B cell (primary cell): ENCODE measurements at regions not wholly inside any gene's neighbourhood (a gene's known extent, or its start where the extent isn't known, plus 50 kb on each side); places are given as distances from the start of the nearest gene placed in this dataset.

Source experiments
- ATAC-seq: fragments of 200-7000 bp; cut with Tn5 transposase; one replicate; pipeline ENCODE4 v1.10.0; 2021; ENCODE audit warnings: low read depth, mild to moderate bottlenecking, moderate number of reproducible peaks, moderate library complexity
- CTCF ChIA-PET: fragments of 350-600 bp; sonication (Branson Sonifier 250); formaldehyde crosslinking; loops from one replicate; lab custom pipeline; 2021; ENCODE audit warnings: antibody characterized with exemption, inconsistent platforms; lab: Charles Lee
- POLR2A ChIA-PET: fragments of 350-600 bp; sonication (Branson Sonifier 250); formaldehyde crosslinking; loops from one replicate; lab custom pipeline; 2021; ENCODE audit warnings: antibody characterized with exemption; lab: Charles Lee
- DNase-seq: peaks from one replicate; pipeline ENCODE4 v3.0.0; 2013
- H2AFZ ChIP-seq: 2 replicates; pipeline ENCODE4 v1.6.1; 2012; ENCODE audit warnings: mild to moderate bottlenecking, low read depth, low read length; ENCODE audit not compliant: insufficient read depth, poor library complexity, severe bottlenecking
- H3K27ac ChIP-seq, 2 donors: 1 replicate in 1 of 2; 2 replicates in 1 of 2; pipeline ENCODE4 v1.5.1; 2012 to 2013; ENCODE audit warnings: low read length in 2 of 2, mild to moderate bottlenecking in 2 of 2, moderate library complexity in 1 of 2
- H3K27me3 ChIP-seq, 4 experiments: fragments of 200-600 bp in 1 of 4; sonication (generic) in 1 of 4; replicated peaks in 1 of 4; 1 replicate in 2 of 4; 2 replicates in 2 of 4; pipeline versions ENCODE4 v1.6.1 to v1.7.0; 2013 to 2016; ENCODE audit warnings: low read length in 3 of 4, mild to moderate bottlenecking in 2 of 4, mixed read lengths in 1 of 4, moderate library complexity in 1 of 4; ENCODE audit not compliant: insufficient read depth in 4 of 4, control insufficient read depth in 3 of 4; ENCODE audit errors: control extremely low read depth in 1 of 4
- H3K36me3 ChIP-seq, 2 experiments: replicated peaks in 1 of 2; 1 replicate in 1 of 2; 2 replicates in 1 of 2; pipeline versions ENCODE4 v1.6.1 to v1.7.1; 2013; ENCODE audit warnings: low read length in 1 of 2; ENCODE audit not compliant: insufficient read depth in 2 of 2, control insufficient read depth in 1 of 2; ENCODE audit errors: control extremely low read depth in 1 of 2, extremely low read depth in 1 of 2
- H3K4me1 ChIP-seq, 2 donors: fragments of 200-600 bp in 1 of 2; sonication (generic) in 1 of 2; 1 replicate in 1 of 2; 2 replicates in 1 of 2; pipeline versions ENCODE4 v1.5.1 to v1.6.1; 2013 to 2017; ENCODE audit warnings: low read length in 2 of 2; ENCODE audit not compliant: control insufficient read depth in 2 of 2, insufficient read depth in 2 of 2
- H3K4me2 ChIP-seq: replicated peaks from 2 replicates; pipeline ENCODE3; 2012; ENCODE audit warnings: mild to moderate bottlenecking, low read depth, low read length; ENCODE audit not compliant: poor library complexity, severe bottlenecking
- H3K4me3 ChIP-seq, 5 experiments: fragments of 200-600 bp in 1 of 5; sonication (generic) in 1 of 5; 1 replicate in 3 of 5; 2 replicates in 2 of 5; pipeline versions ENCODE4 v1.5.1 to v1.7.0; 2011 to 2016; ENCODE audit warnings: low read length in 4 of 5, mild to moderate bottlenecking in 4 of 5, low read depth in 2 of 5, control low read depth in 1 of 5, moderate library complexity in 1 of 5; ENCODE audit not compliant: insufficient read depth in 1 of 5; ENCODE audit errors: control extremely low read depth in 1 of 5, extremely low read depth in 1 of 5
- H3K79me2 ChIP-seq: fragments of 200-600 bp; sonication (generic); one replicate; pipeline ENCODE4 v1.6.0; 2016; ENCODE audit warnings: low read length; ENCODE audit not compliant: control insufficient read depth, insufficient read depth
- H3K9ac ChIP-seq: fragments of 200-600 bp; sonication (generic); 2 replicates; pipeline ENCODE4 v1.6.1; 2017; ENCODE audit warnings: mild to moderate bottlenecking, low read length, moderate library complexity
- H3K9me3 ChIP-seq, 3 donors: one replicate each; pipeline versions ENCODE4 v1.6.1 to v1.7.1; 2013; ENCODE audit warnings: low read length in 2 of 3; ENCODE audit not compliant: control insufficient read depth in 2 of 3, insufficient read depth in 1 of 3; ENCODE audit errors: control extremely low read depth in 1 of 3
- H4K20me1 ChIP-seq: 2 replicates; pipeline ENCODE4 v1.6.0; 2012; ENCODE audit warnings: mild to moderate bottlenecking, low read length; ENCODE audit not compliant: insufficient read depth, control insufficient read depth, poor library complexity, severe bottlenecking
- H3K27ac Mint-ChIP-seq: one replicate; pipeline ENCODE4 v1.8.0; 2021; ENCODE audit warnings: mixed read lengths
- H3K27me3 Mint-ChIP-seq: one replicate; pipeline ENCODE4 v1.8.0; 2021; ENCODE audit warnings: mixed read lengths
- H3K4me1 Mint-ChIP-seq: one replicate; pipeline ENCODE4 v1.8.0; 2021; ENCODE audit warnings: mixed read lengths
- H3K4me3 Mint-ChIP-seq: one replicate; pipeline ENCODE4 v1.8.0; 2021; ENCODE audit warnings: mixed read lengths
- H3K9me3 Mint-ChIP-seq: one replicate; pipeline ENCODE4 v1.8.0; 2022; ENCODE audit warnings: mixed read lengths; ENCODE audit not compliant: insufficient read depth
- CTCF ChIP-seq: fragments of 200-600 bp; IDR thresholded peaks from one replicate; pipeline ENCODE4 v1.8.0; 2022; ENCODE audit warnings: antibody characterized with exemption, mild to moderate bottlenecking
- EZH2 ChIP-seq: IDR thresholded peaks from 2 replicates; pipeline ENCODE4 v1.6.1; 2012; ENCODE audit warnings: borderline replicate concordance, low read depth, mild to moderate bottlenecking, moderate library complexity, low read length; ENCODE audit not compliant: insufficient read depth, poor library complexity, severe bottlenecking
- WGBS: methylation state at CpG from one replicate; pipeline ENCODE4 v1.1.5; 2013; ENCODE audit warnings: missing lambda C conversion rate; ENCODE audit not compliant: insufficient coverage; 5-methylcytosine and 5-hydroxymethylcytosine counted together
- intact Hi-C: fragments of 100-400 bp; cut with micrococcal nuclease; formaldehyde crosslinking; loops from one replicate; pipeline ENCODE4 v1.10.0; 2022

GRCh38 chr6:53419026-53419425, 70.3 kb upstream of the ELOVL5 start:
- ATAC-seq (no peak), DNase-seq (no peak)
- Histone ChIP-seq H2AFZ (no peak overlapping the region), H3K79me2 (no peaks in the 10 kb centered on the region), H4K20me1 (no peaks in the 10 kb centered on the region), H3K36me3 (no peaks in the 10 kb centered on the region), H3K4me3 (no peak overlapping the region), H3K27ac (no peak overlapping the region), H3K4me1 (peaks cover under 1 to 4% of the 10 kb centered on the region in 2 donors), H3K27me3 (no peaks in the 10 kb centered on the region), H3K4me2 (no peak overlapping the region), H3K9me3 (no peaks in the 10 kb centered on the region), H3K9ac (no peak overlapping the region)
- TF ChIP-seq EZH2: no peak
- TF ChIP-seq CTCF: no peak
- Mint-ChIP-seq H3K9me3 (no peaks in the 10 kb centered on the region), H3K27me3 (no peaks in the 10 kb centered on the region), H3K4me3 (no peak overlapping the region), H3K27ac (no peak overlapping the region), H3K4me1 (peaks cover 5% of the 10 kb centered on the region)
- intact Hi-C loops: no loop called here
- CTCF ChIA-PET: interaction anchor here (1.2 kb wide), 1 partner anchor 247 kb away, joined by 3 read pairs; no protein-coding TSS in a partner anchor
- POLR2A ChIA-PET: no interaction called here
- 100% methylated on average over 1 of the region's 1 CpG for WGBS

- Mint-ChIP-seq H3K9me3 (no peaks in the 10 kb centered on the region), H3K27ac (no peak overlapping the region), H3K4me1 (peaks cover 4% of the 10 kb centered on the region), H3K4me3 (no peak overlapping the region), H3K27me3 (no peaks in the 10 kb centered on the region)
- WGBS: 85% methylated on average over 1 of the region's 2 CpGs
- TF ChIP-seq EZH2 (no peak), CTCF (no peak)
- H3K27ac ChIP-seq: no peak overlapping the region
- no peaks in the 10 kb centered on the region for H3K36me3 ChIP-seq
- no peak overlapping the region for H3K9ac ChIP-seq
- no peaks in the 10 kb centered on the region for H4K20me1 ChIP-seq
- no peak overlapping the region for H3K4me2 ChIP-seq
- no peak overlapping the region for H2AFZ ChIP-seq
- no peak for DNase-seq
- no peaks in the 10 kb centered on the region for H3K9me3 ChIP-seq
- intact Hi-C loops: no loop called here
- H3K4me3 ChIP-seq: no peak overlapping the region
- no peaks in the 10 kb centered on the region for H3K27me3 ChIP-seq
- H3K79me2 ChIP-seq: no peaks in the 10 kb centered on the region
- H3K4me1 ChIP-seq: peaks cover 0 to 4% of the 10 kb centered on the region in 2 donors
- ATAC-seq: no peak
- ChIA-PET POLR2A (interaction anchor here (0.6 kb wide), 1 partner anchor 102 kb away, joined by 5 read pairs; no protein-coding TSS in a partner anchor), CTCF (interaction anchor here (1.2 kb wide), 2 partner anchors 10 to 246 kb away, joined by 3 to 4 read pairs; no protein-coding TSS in a partner anchor)
These were observed 69.5 kb upstream of the ELOVL5 start for GRCh38 chr6:53418288-53418687.
